Vagina (tissue), 2 donors: ENCODE measurements at regions not wholly inside any gene's neighbourhood (a gene's known extent, or its start where the extent isn't known, plus 50 kb on each side); places are given as distances from the start of the nearest gene placed in this dataset.

Experiments
- POLR2A ChIP-seq, 2 donors: fragments of 450-650 bp; IDR thresholded peaks; one replicate each; pipeline ENCODE4 v1.6.1; 2017; ENCODE audit warnings: antibody characterized with exemption in 2 of 2, mild to moderate bottlenecking in 2 of 2, moderate library complexity in 2 of 2
- POLR2AphosphoS5 ChIP-seq, 2 donors: sonication (generic); formaldehyde crosslinking; IDR thresholded peaks; one replicate each; pipeline ENCODE4 v1.9.0; 2017; ENCODE audit warnings: antibody characterized with exemption in 2 of 2, mild to moderate bottlenecking in 2 of 2, low read depth in 1 of 2; ENCODE audit not compliant: insufficient read depth in 1 of 2
- TF ChIP-seq, protein P1 (sequence below), 3 experiments: fragments of 450-650 bp in 2 of 3; fragments of 200-600 bp in 1 of 3; sonication (generic) in 1 of 3; IDR thresholded peaks; one replicate each; pipeline ENCODE4 v1.5.1; 2017 to 2019; ENCODE audit warnings: antibody characterized with exemption in 3 of 3, mild to moderate bottlenecking in 2 of 3, moderate library complexity in 2 of 3

- TF ChIP-seq, protein P1, sequence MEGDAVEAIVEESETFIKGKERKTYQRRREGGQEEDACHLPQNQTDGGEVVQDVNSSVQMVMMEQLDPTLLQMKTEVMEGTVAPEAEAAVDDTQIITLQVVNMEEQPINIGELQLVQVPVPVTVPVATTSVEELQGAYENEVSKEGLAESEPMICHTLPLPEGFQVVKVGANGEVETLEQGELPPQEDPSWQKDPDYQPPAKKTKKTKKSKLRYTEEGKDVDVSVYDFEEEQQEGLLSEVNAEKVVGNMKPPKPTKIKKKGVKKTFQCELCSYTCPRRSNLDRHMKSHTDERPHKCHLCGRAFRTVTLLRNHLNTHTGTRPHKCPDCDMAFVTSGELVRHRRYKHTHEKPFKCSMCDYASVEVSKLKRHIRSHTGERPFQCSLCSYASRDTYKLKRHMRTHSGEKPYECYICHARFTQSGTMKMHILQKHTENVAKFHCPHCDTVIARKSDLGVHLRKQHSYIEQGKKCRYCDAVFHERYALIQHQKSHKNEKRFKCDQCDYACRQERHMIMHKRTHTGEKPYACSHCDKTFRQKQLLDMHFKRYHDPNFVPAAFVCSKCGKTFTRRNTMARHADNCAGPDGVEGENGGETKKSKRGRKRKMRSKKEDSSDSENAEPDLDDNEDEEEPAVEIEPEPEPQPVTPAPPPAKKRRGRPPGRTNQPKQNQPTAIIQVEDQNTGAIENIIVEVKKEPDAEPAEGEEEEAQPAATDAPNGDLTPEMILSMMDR (IDR thresholded peaks at IDR 0.05): no peak
- TF ChIP-seq POLR2A (IDR thresholded peaks at IDR 0.05) (no peak), POLR2AphosphoS5 (IDR thresholded peaks at IDR 0.05; ENCODE audit: insufficient read depth in 1 of 2, low read depth in 1 of 2) (no peak)
These were observed 690.9 kb downstream of the CCDC85A start for GRCh38 chr2:56874717-56875116.
